Smooth muscle cell (in vitro differentiated cells): ENCODE measurements at regions not wholly inside any gene's neighbourhood (a gene's known extent, or its start where the extent isn't known, plus 50 kb on each side); places are given as distances from the start of the nearest gene placed in this dataset.

Source experiments
- DNase-seq: peaks from one replicate; lab custom pipeline; 2025; ENCODE audit not compliant: unreplicated experiment; lab: John Stamatoyannopoulos, UW
- H2AFZ ChIP-seq: fragments of 200-600 bp; sonication (generic); 2 replicates; pipeline ENCODE4 v1.6.0; 2016; ENCODE audit warnings: antibody characterized with exemption, low read depth, mild to moderate bottlenecking
- H3F3A ChIP-seq: fragments of 200-600 bp; sonication (generic); 2 replicates; pipeline ENCODE4 v1.6.0; 2017; ENCODE audit warnings: antibody characterized with exemption, low read depth
- H3K27ac ChIP-seq: fragments of 200-600 bp; sonication (generic); 2 replicates; pipeline ENCODE4 v1.5.1; 2016; ENCODE audit warnings: low read depth, mild to moderate bottlenecking
- H3K27me3 ChIP-seq: fragments of 200-600 bp; sonication (generic); 2 replicates; pipeline ENCODE4 v1.6.1; 2016; ENCODE audit warnings: low read depth, mild to moderate bottlenecking
- H3K36me3 ChIP-seq: fragments of 200-600 bp; sonication (generic); 2 replicates; pipeline ENCODE4 v1.5.1; 2016; ENCODE audit warnings: low read depth
- H3K4me1 ChIP-seq: fragments of 200-600 bp; sonication (generic); 2 replicates; pipeline ENCODE4 v1.5.1; 2016; ENCODE audit warnings: low read depth
- H3K4me2 ChIP-seq: fragments of 200-600 bp; sonication (generic); 2 replicates; pipeline ENCODE4 v1.6.0; 2016; ENCODE audit warnings: mild to moderate bottlenecking
- H3K4me3 ChIP-seq: fragments of 200-600 bp; sonication (generic); 2 replicates; pipeline ENCODE4 v1.5.1; 2016; ENCODE audit warnings: mild to moderate bottlenecking
- H3K79me2 ChIP-seq: fragments of 200-600 bp; sonication (generic); 2 replicates; pipeline ENCODE4 v1.6.0; 2016; ENCODE audit warnings: low read depth, mild to moderate bottlenecking
- H3K9ac ChIP-seq: fragments of 200-600 bp; sonication (generic); 2 replicates; pipeline ENCODE4 v1.6.0; 2016; ENCODE audit warnings: low read depth
- H3K9me3 ChIP-seq: fragments of 200-600 bp; sonication (generic); replicated peaks from 2 replicates; pipeline ENCODE4 v1.5.1; 2016; ENCODE audit warnings: low read depth
- H4K20me1 ChIP-seq: fragments of 200-600 bp; sonication (generic); 2 replicates; pipeline ENCODE4 v1.6.0; 2016; ENCODE audit warnings: low read depth
- CTCF ChIP-seq: fragments of 200-600 bp; sonication (generic); IDR thresholded peaks from 2 replicates; pipeline ENCODE4 v1.5.1; 2017; ENCODE audit warnings: borderline replicate concordance, mild to moderate bottlenecking, antibody characterized with exemption; ENCODE audit not compliant: insufficient read depth, poor library complexity, severe bottlenecking
- WGBS: methylation state at CpG from one replicate; pipeline ENCODE4 v1.1.7; 2016; ENCODE audit warnings: low lambda C conversion rate; 5-methylcytosine and 5-hydroxymethylcytosine counted together

- DNase-seq = no peak
- Histone ChIP-seq H3K4me2 (no peak overlapping the region), H3K4me3 (no peak overlapping the region), H3K27me3 (no peaks in the 10 kb centered on the region), H3K27ac (no peak overlapping the region), H2AFZ (no peak overlapping the region), H4K20me1 (no peaks in the 10 kb centered on the region), H3F3A (no peaks in the 10 kb centered on the region), H3K4me1 (no peaks in the 10 kb centered on the region), H3K79me2 (no peaks in the 10 kb centered on the region), H3K9me3 (no peaks in the 10 kb centered on the region), H3K9ac (no peak overlapping the region), H3K36me3 (no peaks in the 10 kb centered on the region)
- no peak for TF ChIP-seq CTCF
- 68% methylated on average over 2 of the region's 2 CpGs for WGBS
Observed at GRCh38 chr3:94734206-94734605, 671.3 kb downstream of the NSUN3 start.

- H3K27me3 ChIP-seq = no peaks in the 10 kb centered on the region
- 88% methylated on average over 2 of the region's 2 CpGs for WGBS
Observed at GRCh38 chr3:94735354-94735753, 672.5 kb downstream of the NSUN3 start.

DNA sequence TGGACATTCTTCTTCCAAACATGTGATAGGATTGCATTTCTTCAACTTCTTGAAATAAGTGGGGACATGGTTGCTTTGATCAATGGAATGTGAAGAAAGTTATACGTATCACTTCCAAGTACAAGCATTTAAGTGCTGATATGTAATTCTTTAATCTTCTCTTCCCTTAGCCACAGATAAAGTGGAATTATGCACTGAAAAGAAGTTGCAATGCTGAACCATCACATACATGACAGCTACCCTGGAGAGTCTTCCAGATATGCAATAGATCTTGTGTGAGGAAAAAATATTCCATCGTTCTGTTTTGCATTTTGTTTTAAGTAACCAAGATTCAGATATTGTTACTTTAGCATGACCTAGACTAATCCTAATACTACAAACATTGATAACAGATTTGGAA is 674.3 kb downstream of the NSUN3 start:
- no peak overlapping the region for H3K27ac ChIP-seq
- H3K4me2 ChIP-seq = no peak overlapping the region
- no peaks in the 10 kb centered on the region for H3F3A ChIP-seq
- no peaks in the 10 kb centered on the region for H3K79me2 ChIP-seq
- H3K27me3 ChIP-seq = no peaks in the 10 kb centered on the region
- H3K36me3 ChIP-seq = no peaks in the 10 kb centered on the region
- H4K20me1 ChIP-seq = no peaks in the 10 kb centered on the region
- no peaks in the 10 kb centered on the region for H3K4me1 ChIP-seq
- no peak overlapping the region for H2AFZ ChIP-seq
- no peaks in the 10 kb centered on the region for H3K9me3 ChIP-seq
- H3K9ac ChIP-seq = no peak overlapping the region
- no peak overlapping the region for H3K4me3 ChIP-seq
- no peak for DNase-seq
- TF ChIP-seq CTCF = no peak
- WGBS = 31% methylated on average over 2 of the region's 2 CpGs

More at GRCh38 chr3:94735354-94735753, 672.5 kb downstream of the NSUN3 start:
- H2AFZ ChIP-seq = no peak overlapping the region
- H4K20me1 ChIP-seq = no peaks in the 10 kb centered on the region
- DNase-seq = no peak
- H3F3A ChIP-seq = no peaks in the 10 kb centered on the region
- H3K4me3 ChIP-seq = no peak overlapping the region
- H3K79me2 ChIP-seq = no peaks in the 10 kb centered on the region
- H3K4me2 ChIP-seq = no peak overlapping the region
- no peaks in the 10 kb centered on the region for H3K9me3 ChIP-seq
- H3K4me1 ChIP-seq = no peaks in the 10 kb centered on the region
- no peak overlapping the region for H3K9ac ChIP-seq
- TF ChIP-seq CTCF = no peak
- no peak overlapping the region for H3K27ac ChIP-seq
- H3K36me3 ChIP-seq = no peaks in the 10 kb centered on the region

- Histone ChIP-seq H3F3A (no peaks in the 10 kb centered on the region), H3K4me1 (no peaks in the 10 kb centered on the region), H3K79me2 (no peaks in the 10 kb centered on the region), H3K9me3 (no peaks in the 10 kb centered on the region), H4K20me1 (no peaks in the 10 kb centered on the region), H3K9ac (no peak overlapping the region), H3K4me2 (no peak overlapping the region), H2AFZ (no peak overlapping the region), H3K27ac (no peak overlapping the region), H3K4me3 (no peak overlapping the region), H3K36me3 (no peaks in the 10 kb centered on the region), H3K27me3 (no peaks in the 10 kb centered on the region)
- no peak for TF ChIP-seq CTCF
- DNase-seq = no peak
- 71% methylated on average over 3 of the region's 3 CpGs for WGBS
Observed at GRCh38 chr3:94739420-94739819, 676.6 kb downstream of the NSUN3 start.
